ENCODE measurements at regions not wholly inside any gene's neighbourhood (a gene's known extent, or its start where the extent isn't known, plus 50 kb on each side); places are given as distances from the start of the nearest gene placed in this dataset.

DNA sequence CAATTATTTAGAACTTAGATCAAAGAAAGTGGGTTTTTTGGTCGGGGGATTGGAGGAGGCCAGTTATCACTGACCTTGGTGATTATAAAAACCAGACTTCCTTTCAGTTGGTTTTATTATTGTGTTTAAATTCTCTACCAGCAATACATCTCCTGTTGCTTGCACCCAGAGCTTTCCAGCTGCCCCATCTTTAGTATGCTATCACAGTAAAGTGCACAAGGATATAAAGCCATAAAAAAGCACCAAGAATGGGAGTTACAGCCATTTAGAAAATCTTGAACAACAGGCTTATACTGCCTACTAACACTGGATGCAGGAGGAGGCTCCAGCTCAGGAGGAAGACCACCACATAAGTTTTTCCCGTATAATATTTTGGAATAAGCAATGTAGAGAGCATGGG, 148.7 kb upstream of the OSR1 start:
- Histone ChIP-seq H3K4me1 (ENCODE audit: insufficient read depth, low read length) (peaks cover 46% of the 10 kb centered on the region), H4K20me1 (ENCODE audit: insufficient read depth, low read length) (no peaks in the 10 kb centered on the region), H3K27ac (ENCODE audit: extremely low read length, insufficient read depth, low read length) (no peak overlapping the region), H3K4me2 (ENCODE audit: low read depth, low read length) (no peak overlapping the region), H2AFZ (ENCODE audit: low read length) (no peak overlapping the region), H3K79me2 (ENCODE audit: insufficient read depth, low read length) (no peaks in the 10 kb centered on the region), H3K36me3 (replicated peaks in 1 of 2; ENCODE audit: control insufficient read depth in 1 of 2, insufficient read depth in 2 of 2, low read length in 2 of 2) (no peaks in the 10 kb centered on the region), H3K27me3 (ENCODE audit: control insufficient read depth in 1 of 2, insufficient read depth in 2 of 2, low read length in 2 of 2) (no peaks in the 10 kb centered on the region), H3K9me3 (ENCODE audit: low read length) (0 out of 2 replicates have a peak, but pooled peaks cover 3% of the 10 kb centered on the region), H3K4me3 (replicated peaks in 1 of 3; ENCODE audit: insufficient read depth in 1 of 3, low read depth in 2 of 3, low read length in 3 of 3) (no peak overlapping the region), H3K9ac (ENCODE audit: insufficient read depth, low read depth, low read length) (no peak overlapping the region)
- ATAC-seq (no peak), FAIRE-seq (no peak), DNase-seq (ENCODE audit: low spot score) (no peak)
- TF ChIP-seq DRAP1 (CRISPR knock-in tag; IDR thresholded peaks at IDR 0.05) = no peak
- TF ChIP-seq TBP (CRISPR knock-in tag; IDR thresholded peaks at IDR 0.05) = no peak
- TF ChIP-seq ZNF644 (CRISPR knock-in tag; IDR thresholded peaks at IDR 0.05; ENCODE audit: low read depth) = no peak
- TF ChIP-seq, protein P1, sequence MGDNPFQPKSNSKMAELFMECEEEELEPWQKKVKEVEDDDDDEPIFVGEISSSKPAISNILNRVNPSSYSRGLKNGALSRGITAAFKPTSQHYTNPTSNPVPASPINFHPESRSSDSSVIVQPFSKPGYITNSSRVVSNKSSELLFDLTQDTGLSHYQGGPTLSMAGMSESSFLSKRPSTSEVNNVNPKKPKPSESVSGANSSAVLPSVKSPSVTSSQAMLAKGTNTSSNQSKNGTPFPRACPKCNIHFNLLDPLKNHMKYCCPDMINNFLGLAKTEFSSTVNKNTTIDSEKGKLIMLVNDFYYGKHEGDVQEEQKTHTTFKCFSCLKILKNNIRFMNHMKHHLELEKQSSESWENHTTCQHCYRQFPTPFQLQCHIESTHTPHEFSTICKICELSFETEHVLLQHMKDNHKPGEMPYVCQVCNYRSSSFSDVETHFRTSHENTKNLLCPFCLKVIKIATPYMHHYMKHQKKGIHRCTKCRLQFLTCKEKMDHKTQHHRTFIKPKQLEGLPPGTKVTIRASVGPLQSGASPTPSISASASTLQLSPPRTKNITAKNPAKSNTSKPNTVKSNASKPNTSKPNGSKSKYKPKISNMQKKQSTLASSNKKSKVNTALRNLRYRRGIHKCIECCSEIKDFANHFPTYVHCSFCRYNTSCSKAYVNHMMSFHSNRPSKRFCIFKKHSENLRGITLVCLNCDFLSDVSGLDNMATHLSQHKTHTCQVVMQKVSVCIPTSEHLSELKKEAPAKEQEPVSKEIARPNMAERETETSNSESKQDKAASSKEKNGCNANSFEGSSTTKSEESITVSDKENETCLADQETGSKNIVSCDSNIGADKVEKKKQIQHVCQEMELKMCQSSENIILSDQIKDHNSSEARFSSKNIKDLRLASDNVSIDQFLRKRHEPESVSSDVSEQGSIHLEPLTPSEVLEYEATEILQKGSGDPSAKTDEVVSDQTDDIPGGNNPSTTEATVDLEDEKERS (CRISPR knock-in tag; IDR thresholded peaks at IDR 0.05) = no peak
- no peak for TF ChIP-seq PCBP1 (IDR thresholded peaks at IDR 0.05; ENCODE audit: borderline replicate concordance, low read depth, low read length)
- no peak for TF ChIP-seq ZNF136 (CRISPR knock-in tag; IDR thresholded peaks at IDR 0.05; ENCODE audit: low read depth)
- TF ChIP-seq ZNF234 (CRISPR knock-in tag; conservative IDR thresholded peaks at IDR 0.05) = no peak
- no peak for TF ChIP-seq MLXIP (CRISPR knock-in tag; IDR thresholded peaks at IDR 0.05; ENCODE audit: borderline replicate concordance)
- no peak for TF ChIP-seq TAF15 (IDR thresholded peaks at IDR 0.05; ENCODE audit: low read depth, low read length, poor library complexity, severe bottlenecking)
- CTCF ChIA-PET (ENCODE audit: low intra/inter-chr PET ratio, low total read pairs) = no interaction called here
- 97% methylated on average over 2 of the region's 2 CpGs for WGBS (ENCODE audit: low lambda C conversion rate)
- in situ Hi-C loops (cut with HindIII; ENCODE audit: extremely low pct_ligation_motif_present, low pct_unique_long_range_greater_than_20kb) = no loop called here
- POLR2A ChIA-PET = interaction anchor here (1.4 kb wide), 1 partner anchor 19 kb away, joined by 3 read pairs; no protein-coding TSS in a partner anchor
- BruUV-seq (replicated peaks) = no TSS peak
- intact Hi-C loops (cut with micrococcal nuclease; ENCODE audit: unreplicated experiment) = loop anchor here (5.0 kb wide), 2 partner anchors 100 to 140 kb away; no protein-coding TSS in a partner anchor

Data from HepG2 (cell line).